PFSK-1 (cell line): ENCODE measurements at regions not wholly inside any gene's neighbourhood (a gene's known extent, or its start where the extent isn't known, plus 50 kb on each side); places are given as distances from the start of the nearest gene placed in this dataset.

ENCODE experiments used
- FOXP2 ChIP-seq: optimal IDR thresholded peaks from 2 replicates; pipeline ENCODE3; 2011; ENCODE audit warnings: borderline replicate concordance, control low read depth, inconsistent platforms; ENCODE audit not compliant: insufficient read depth; ENCODE audit errors: extremely low read length, extremely low read depth
- POLR2AphosphoS5 ChIP-seq: IDR thresholded peaks from 2 replicates; pipeline ENCODE4 v1.6.1; 2012; ENCODE audit warnings: low read depth, mild to moderate bottlenecking, control low read depth, low read length, moderate library complexity
- SIN3A ChIP-seq: IDR thresholded peaks from 2 replicates; pipeline ENCODE4 v1.6.1; 2012; ENCODE audit warnings: mild to moderate bottlenecking, low read length, moderate library complexity, borderline replicate concordance; ENCODE audit not compliant: insufficient read depth
- TAF1 ChIP-seq: IDR thresholded peaks from 2 replicates; pipeline ENCODE4 v1.6.1; 2012; ENCODE audit warnings: low read length, control low read depth, borderline replicate concordance; ENCODE audit not compliant: insufficient read depth
- TF ChIP-seq, protein P1 (sequence below), 2 experiments: IDR thresholded peaks; 2 replicates each; pipeline versions ENCODE4 v1.6.1 to v1.8.0; 2011 to 2012; ENCODE audit warnings: low read depth in 2 of 2, low read length in 2 of 2, control low read depth in 1 of 2, inconsistent platforms in 1 of 2, mild to moderate bottlenecking in 1 of 2, moderate library complexity in 1 of 2; ENCODE audit not compliant: insufficient read depth in 1 of 2

DNA sequence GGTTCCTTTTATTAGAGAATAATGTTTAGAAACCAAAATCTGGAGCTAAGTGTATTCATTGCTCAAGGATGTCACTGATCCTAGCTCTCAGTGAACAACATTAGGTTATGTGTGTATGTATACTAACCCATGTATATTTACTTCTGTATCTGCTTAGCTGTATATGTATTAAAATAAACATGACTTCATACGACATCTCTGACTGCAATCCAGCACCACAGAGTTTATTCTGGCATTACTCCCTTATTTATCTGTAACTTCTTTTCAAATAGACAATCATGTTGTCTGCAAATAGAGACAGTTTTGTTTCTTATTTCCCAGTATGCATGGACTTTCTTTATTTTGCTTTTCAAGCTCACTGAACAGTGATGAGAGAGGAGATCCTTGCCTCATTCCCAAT is 441.0 kb upstream of the NFE2L3 start:
- TF ChIP-seq SIN3A (no peak), TAF1 (no peak), POLR2AphosphoS5 (no peak)
- TF ChIP-seq, protein P1, sequence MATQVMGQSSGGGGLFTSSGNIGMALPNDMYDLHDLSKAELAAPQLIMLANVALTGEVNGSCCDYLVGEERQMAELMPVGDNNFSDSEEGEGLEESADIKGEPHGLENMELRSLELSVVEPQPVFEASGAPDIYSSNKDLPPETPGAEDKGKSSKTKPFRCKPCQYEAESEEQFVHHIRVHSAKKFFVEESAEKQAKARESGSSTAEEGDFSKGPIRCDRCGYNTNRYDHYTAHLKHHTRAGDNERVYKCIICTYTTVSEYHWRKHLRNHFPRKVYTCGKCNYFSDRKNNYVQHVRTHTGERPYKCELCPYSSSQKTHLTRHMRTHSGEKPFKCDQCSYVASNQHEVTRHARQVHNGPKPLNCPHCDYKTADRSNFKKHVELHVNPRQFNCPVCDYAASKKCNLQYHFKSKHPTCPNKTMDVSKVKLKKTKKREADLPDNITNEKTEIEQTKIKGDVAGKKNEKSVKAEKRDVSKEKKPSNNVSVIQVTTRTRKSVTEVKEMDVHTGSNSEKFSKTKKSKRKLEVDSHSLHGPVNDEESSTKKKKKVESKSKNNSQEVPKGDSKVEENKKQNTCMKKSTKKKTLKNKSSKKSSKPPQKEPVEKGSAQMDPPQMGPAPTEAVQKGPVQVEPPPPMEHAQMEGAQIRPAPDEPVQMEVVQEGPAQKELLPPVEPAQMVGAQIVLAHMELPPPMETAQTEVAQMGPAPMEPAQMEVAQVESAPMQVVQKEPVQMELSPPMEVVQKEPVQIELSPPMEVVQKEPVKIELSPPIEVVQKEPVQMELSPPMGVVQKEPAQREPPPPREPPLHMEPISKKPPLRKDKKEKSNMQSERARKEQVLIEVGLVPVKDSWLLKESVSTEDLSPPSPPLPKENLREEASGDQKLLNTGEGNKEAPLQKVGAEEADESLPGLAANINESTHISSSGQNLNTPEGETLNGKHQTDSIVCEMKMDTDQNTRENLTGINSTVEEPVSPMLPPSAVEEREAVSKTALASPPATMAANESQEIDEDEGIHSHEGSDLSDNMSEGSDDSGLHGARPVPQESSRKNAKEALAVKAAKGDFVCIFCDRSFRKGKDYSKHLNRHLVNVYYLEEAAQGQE (IDR thresholded peaks at IDR 0.05; ENCODE audit: insufficient read depth in 1 of 2, low read depth in 2 of 2, low read length in 2 of 2): no peak

DNA sequence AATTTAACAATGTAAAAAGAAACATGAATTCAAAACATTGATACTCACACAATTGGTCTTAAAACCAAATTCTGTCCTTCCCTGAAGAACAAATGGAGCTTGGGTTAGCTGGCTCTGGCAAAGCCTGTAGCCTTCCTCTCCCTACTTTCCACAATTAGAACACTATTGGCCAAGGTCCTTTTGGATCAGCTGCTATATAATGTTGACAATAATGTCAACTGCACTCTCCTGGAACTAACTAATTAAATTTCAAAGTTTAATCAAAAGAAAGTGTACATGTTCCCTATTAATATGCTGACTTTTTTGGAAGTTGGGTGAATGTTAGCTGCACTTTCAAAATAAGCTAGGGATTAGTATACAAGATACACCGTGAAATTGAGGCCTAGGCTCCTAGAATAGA is 440.1 kb upstream of the NFE2L3 start:
- TF ChIP-seq SIN3A: no peak
- TF ChIP-seq FOXP2: no peak
- TF ChIP-seq POLR2AphosphoS5: no peak
- TF ChIP-seq, protein P1 (IDR thresholded peaks at IDR 0.05; ENCODE audit: insufficient read depth in 1 of 2, low read depth in 2 of 2, low read length in 2 of 2): no peak
- TF ChIP-seq TAF1: no peak

DNA sequence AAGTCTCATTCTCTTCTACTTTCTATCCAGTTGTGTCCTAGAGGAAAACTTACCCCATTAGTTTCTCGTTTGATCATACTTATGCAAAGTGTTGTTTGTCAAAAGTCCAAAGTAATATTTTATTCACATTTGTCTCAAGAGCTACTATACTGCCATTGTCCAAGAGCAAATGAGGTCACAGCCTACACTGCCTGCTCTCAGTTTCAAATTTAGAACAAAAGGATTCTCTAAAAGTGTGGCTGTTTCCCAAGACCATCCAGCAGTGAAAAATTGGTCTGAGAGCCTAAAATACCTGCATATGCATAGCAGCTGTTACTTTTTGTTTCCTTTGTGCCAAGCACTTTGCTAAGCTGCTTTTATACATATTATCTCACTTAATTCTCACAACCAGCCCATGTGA is 439.5 kb upstream of the NFE2L3 start:
- TF ChIP-seq POLR2AphosphoS5 (no peak), SIN3A (no peak), FOXP2 (no peak), TAF1 (no peak)
- TF ChIP-seq, protein P1 (IDR thresholded peaks at IDR 0.05; ENCODE audit: insufficient read depth in 1 of 2, low read depth in 2 of 2, low read length in 2 of 2): no peak

DNA sequence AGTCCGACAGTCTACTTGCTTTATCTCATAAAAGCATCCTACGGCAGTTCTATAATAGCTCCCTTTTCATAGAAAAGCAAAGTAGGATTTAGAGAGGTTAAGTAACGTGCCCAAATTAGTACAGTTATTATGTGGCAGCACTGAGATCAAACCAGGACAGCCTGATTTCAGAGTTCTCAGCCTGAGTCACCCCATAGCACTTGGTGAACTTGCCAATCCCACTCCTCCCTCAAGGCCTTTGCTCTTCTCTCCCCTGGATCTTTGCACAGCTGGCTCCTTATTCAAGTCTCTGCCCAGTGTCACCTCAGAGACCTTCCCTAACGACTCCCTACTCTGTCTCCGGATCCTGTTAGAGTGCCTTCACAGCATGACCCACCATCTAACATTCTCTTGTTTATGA is 438.0 kb upstream of the NFE2L3 start:
- TF ChIP-seq FOXP2: no peak
- TF ChIP-seq, protein P1 (IDR thresholded peaks at IDR 0.05; ENCODE audit: insufficient read depth in 1 of 2, low read depth in 2 of 2, low read length in 2 of 2): no peak
- TF ChIP-seq TAF1: no peak
- no peak for TF ChIP-seq POLR2AphosphoS5
- no peak for TF ChIP-seq SIN3A

DNA sequence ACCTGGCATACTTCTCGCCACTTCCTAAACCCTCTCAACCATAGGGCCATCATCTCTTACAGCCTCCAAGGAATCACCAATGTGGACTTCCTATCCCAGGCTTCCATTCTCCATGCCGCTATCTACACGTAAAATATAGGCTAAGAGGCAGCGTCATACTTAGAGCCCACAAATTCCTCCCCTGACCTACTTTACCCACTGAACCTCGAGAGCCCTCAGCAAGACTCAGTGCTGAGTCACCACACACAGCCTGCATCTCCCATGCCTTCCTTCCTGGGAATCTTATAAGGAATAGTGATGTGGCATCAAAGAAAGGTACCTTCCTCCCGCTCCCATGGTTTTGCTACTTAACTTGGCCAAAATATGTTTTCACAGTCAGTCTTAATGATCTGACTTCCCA is 435.6 kb upstream of the NFE2L3 start:
- TF ChIP-seq, protein P1 (IDR thresholded peaks at IDR 0.05; ENCODE audit: insufficient read depth in 1 of 2, low read depth in 2 of 2, low read length in 2 of 2): no peak
- TF ChIP-seq POLR2AphosphoS5 (no peak), SIN3A (no peak), FOXP2 (no peak), TAF1 (no peak)
